ENCODE measurements at regions not wholly inside any gene's neighbourhood (a gene's known extent, or its start where the extent isn't known, plus 50 kb on each side); places are given as distances from the start of the nearest gene placed in this dataset.

DNA sequence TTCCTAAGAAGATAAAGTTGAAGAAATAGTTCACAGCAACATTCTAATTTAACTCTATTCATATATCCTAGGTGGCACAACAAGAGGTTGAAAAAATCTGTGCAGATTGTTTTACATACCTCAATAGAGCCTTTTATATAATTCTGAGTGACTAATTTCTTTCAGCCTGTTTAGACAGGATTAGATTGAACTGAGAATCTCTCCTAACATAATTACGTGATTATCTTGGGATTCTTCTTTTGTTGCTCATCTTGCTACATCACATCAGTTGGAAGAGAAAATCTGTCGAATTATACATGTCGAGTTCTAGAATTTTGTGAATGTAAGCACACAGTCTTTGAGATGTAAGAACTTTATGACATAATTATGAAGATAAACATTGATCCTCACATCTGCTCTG lies 1873.7 kb upstream of the IGFBP7 start:
- TF ChIP-seq, protein P1, sequence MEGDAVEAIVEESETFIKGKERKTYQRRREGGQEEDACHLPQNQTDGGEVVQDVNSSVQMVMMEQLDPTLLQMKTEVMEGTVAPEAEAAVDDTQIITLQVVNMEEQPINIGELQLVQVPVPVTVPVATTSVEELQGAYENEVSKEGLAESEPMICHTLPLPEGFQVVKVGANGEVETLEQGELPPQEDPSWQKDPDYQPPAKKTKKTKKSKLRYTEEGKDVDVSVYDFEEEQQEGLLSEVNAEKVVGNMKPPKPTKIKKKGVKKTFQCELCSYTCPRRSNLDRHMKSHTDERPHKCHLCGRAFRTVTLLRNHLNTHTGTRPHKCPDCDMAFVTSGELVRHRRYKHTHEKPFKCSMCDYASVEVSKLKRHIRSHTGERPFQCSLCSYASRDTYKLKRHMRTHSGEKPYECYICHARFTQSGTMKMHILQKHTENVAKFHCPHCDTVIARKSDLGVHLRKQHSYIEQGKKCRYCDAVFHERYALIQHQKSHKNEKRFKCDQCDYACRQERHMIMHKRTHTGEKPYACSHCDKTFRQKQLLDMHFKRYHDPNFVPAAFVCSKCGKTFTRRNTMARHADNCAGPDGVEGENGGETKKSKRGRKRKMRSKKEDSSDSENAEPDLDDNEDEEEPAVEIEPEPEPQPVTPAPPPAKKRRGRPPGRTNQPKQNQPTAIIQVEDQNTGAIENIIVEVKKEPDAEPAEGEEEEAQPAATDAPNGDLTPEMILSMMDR (conservative IDR thresholded peaks at IDR 0.05 in 1 of 2, IDR thresholded peaks at IDR 0.05 in 1 of 2; ENCODE audit: extremely low read depth in 1 of 2, insufficient read depth in 1 of 2, low read depth in 1 of 2, low read length in 2 of 2), result no peak
- TF ChIP-seq EZH2 (IDR thresholded peaks at IDR 0.05; ENCODE audit: borderline replicate concordance, low read length), result no peak

Data from mammary epithelial cell (primary cell).